ENCODE measurements at regions not wholly inside any gene's neighbourhood (a gene's known extent, or its start where the extent isn't known, plus 50 kb on each side); places are given as distances from the start of the nearest gene placed in this dataset.
A peak's percentile ranks its signal among the peaks of the same experiment; 100 is the strongest.

DNA sequence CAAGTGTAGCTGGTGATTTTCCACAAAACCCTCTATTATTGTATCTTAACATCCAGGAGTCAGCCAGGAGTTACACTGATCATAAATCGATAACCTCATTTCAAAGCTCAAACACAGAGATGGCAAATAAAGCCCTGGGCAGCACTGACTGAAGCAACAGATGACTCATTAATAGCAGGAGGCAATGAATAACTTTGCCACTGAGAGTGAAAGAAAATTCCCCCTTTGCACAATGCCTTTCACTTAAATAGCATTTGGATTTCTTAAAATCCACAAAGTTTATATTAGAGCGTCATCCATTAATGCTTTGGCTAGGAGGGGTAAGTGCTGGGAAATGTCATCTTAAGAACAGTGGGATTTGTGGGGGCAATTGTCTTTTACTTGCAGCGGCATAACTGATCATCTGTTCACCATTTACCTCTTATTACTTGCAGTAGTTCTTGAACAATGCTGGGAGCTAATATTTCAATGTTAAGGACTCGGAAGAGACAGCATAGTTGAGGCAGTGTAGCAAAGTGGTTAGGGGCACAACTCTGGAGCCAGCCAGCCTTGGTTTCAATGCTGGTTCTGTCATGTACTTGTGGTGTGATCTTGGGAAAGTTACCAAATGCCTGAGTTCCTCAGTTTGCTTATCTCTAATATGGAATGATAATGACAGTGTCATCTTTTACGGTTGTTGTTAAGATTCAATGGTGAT, 630.4 kb upstream of the TBL1XR1 start (continued):
- TF ChIP-seq, protein P1, sequence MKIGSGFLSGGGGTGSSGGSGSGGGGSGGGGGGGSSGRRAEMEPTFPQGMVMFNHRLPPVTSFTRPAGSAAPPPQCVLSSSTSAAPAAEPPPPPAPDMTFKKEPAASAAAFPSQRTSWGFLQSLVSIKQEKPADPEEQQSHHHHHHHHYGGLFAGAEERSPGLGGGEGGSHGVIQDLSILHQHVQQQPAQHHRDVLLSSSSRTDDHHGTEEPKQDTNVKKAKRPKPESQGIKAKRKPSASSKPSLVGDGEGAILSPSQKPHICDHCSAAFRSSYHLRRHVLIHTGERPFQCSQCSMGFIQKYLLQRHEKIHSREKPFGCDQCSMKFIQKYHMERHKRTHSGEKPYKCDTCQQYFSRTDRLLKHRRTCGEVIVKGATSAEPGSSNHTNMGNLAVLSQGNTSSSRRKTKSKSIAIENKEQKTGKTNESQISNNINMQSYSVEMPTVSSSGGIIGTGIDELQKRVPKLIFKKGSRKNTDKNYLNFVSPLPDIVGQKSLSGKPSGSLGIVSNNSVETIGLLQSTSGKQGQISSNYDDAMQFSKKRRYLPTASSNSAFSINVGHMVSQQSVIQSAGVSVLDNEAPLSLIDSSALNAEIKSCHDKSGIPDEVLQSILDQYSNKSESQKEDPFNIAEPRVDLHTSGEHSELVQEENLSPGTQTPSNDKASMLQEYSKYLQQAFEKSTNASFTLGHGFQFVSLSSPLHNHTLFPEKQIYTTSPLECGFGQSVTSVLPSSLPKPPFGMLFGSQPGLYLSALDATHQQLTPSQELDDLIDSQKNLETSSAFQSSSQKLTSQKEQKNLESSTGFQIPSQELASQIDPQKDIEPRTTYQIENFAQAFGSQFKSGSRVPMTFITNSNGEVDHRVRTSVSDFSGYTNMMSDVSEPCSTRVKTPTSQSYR (CRISPR knock-in tag; IDR thresholded peaks at IDR 0.05; ENCODE audit: borderline replicate concordance) = no peak
- TF ChIP-seq FOXA1 (IDR thresholded peaks at IDR 0.05) = no peak
- TF ChIP-seq FOXA1 (CRISPR knock-in tag; IDR thresholded peaks at IDR 0.05) = peak; percentile 68
- no peak for TF ChIP-seq IKZF4 (CRISPR knock-in tag; IDR thresholded peaks at IDR 0.05; ENCODE audit: borderline replicate concordance, low read depth, not compliant biosample characterization)
- TF ChIP-seq CBX2 (IDR thresholded peaks at IDR 0.05; ENCODE audit: low read depth, low read length) = no peak
- no peak for TF ChIP-seq CBX2 (CRISPR knock-in tag; IDR thresholded peaks at IDR 0.05; ENCODE audit: low read depth)
- TF ChIP-seq, protein P2, sequence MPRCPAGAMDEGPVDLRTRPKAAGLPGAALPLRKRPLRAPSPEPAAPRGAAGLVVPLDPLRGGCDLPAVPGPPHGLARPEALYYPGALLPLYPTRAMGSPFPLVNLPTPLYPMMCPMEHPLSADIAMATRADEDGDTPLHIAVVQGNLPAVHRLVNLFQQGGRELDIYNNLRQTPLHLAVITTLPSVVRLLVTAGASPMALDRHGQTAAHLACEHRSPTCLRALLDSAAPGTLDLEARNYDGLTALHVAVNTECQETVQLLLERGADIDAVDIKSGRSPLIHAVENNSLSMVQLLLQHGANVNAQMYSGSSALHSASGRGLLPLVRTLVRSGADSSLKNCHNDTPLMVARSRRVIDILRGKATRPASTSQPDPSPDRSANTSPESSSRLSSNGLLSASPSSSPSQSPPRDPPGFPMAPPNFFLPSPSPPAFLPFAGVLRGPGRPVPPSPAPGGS (CRISPR knock-in tag; IDR thresholded peaks at IDR 0.05) = no peak
- no peak for TF ChIP-seq ZNF337 (CRISPR knock-in tag; IDR thresholded peaks at IDR 0.05; ENCODE audit: borderline replicate concordance, low read depth)
- peak; percentile 49; the same call in 1 of the 2 replicates for TF ChIP-seq ZSCAN9 (CRISPR knock-in tag; IDR thresholded peaks at IDR 0.05; ENCODE audit: borderline replicate concordance)
- no peak for TF ChIP-seq ZNF24 (IDR thresholded peaks at IDR 0.05)
- TF ChIP-seq, protein P3, sequence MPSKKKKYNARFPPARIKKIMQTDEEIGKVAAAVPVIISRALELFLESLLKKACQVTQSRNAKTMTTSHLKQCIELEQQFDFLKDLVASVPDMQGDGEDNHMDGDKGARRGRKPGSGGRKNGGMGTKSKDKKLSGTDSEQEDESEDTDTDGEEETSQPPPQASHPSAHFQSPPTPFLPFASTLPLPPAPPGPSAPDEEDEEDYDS (CRISPR knock-in tag; IDR thresholded peaks at IDR 0.05) = 0 out of 2 replicates have a peak, but pooled peaks have one; percentile 31
- TF ChIP-seq, protein P4, sequence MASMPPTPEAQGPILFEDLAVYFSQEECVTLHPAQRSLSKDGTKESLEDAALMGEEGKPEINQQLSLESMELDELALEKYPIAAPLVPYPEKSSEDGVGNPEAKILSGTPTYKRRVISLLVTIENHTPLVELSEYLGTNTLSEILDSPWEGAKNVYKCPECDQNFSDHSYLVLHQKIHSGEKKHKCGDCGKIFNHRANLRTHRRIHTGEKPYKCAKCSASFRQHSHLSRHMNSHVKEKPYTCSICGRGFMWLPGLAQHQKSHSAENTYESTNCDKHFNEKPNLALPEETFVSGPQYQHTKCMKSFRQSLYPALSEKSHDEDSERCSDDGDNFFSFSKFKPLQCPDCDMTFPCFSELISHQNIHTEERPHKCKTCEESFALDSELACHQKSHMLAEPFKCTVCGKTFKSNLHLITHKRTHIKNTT (CRISPR knock-in tag; IDR thresholded peaks at IDR 0.05) = no peak
- TF ChIP-seq ZFP36L1 (CRISPR knock-in tag; IDR thresholded peaks at IDR 0.05) = no peak
- peak; percentile 71 for TF ChIP-seq TCF7 (IDR thresholded peaks at IDR 0.05; ENCODE audit: low read depth)
- TF ChIP-seq MIER2 (CRISPR knock-in tag; IDR thresholded peaks at IDR 0.05) = no peak
- TF ChIP-seq, protein P5, sequence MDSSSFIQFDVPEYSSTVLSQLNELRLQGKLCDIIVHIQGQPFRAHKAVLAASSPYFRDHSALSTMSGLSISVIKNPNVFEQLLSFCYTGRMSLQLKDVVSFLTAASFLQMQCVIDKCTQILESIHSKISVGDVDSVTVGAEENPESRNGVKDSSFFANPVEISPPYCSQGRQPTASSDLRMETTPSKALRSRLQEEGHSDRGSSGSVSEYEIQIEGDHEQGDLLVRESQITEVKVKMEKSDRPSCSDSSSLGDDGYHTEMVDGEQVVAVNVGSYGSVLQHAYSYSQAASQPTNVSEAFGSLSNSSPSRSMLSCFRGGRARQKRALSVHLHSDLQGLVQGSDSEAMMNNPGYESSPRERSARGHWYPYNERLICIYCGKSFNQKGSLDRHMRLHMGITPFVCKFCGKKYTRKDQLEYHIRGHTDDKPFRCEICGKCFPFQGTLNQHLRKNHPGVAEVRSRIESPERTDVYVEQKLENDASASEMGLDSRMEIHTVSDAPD (CRISPR knock-in tag; IDR thresholded peaks at IDR 0.05) = peak; percentile 85; the same call in 1 of the 2 replicates
- 0 out of 2 replicates have a peak, but pooled peaks have one; percentile 62 for TF ChIP-seq DPF2 (CRISPR knock-in tag; IDR thresholded peaks at IDR 0.05; ENCODE audit: borderline replicate concordance, low read depth)
- TF ChIP-seq NCOA2 (CRISPR knock-in tag; IDR thresholded peaks at IDR 0.05) = peak; percentile 72
- no peak for TF ChIP-seq ZNF260 (CRISPR knock-in tag; IDR thresholded peaks at IDR 0.05; ENCODE audit: borderline replicate concordance, low read depth)
- TF ChIP-seq EHMT2 (IDR thresholded peaks at IDR 0.05; ENCODE audit: borderline replicate concordance, low read depth, low read length) = peak; percentile 20; the same call in 1 of the 2 replicates
- no peak for TF ChIP-seq GABPA (IDR thresholded peaks at IDR 0.05; ENCODE audit: low read depth, low read length)
- TF ChIP-seq GABPA (CRISPR knock-in tag; IDR thresholded peaks at IDR 0.05; ENCODE audit: low read depth) = 0 out of 2 replicates have a peak, but pooled peaks have one; percentile 22
- TF ChIP-seq KLF13 (CRISPR knock-in tag; IDR thresholded peaks at IDR 0.05) = no peak
- TF ChIP-seq GTF3A (CRISPR knock-in tag; conservative IDR thresholded peaks at IDR 0.05) = no peak
